Testis (tissue), 2 donors: ENCODE measurements at regions not wholly inside any gene's neighbourhood (a gene's known extent, or its start where the extent isn't known, plus 50 kb on each side); places are given as distances from the start of the nearest gene placed in this dataset.

ENCODE experiments used
- POLR2A ChIP-seq: fragments of 450-650 bp; IDR thresholded peaks from one replicate; pipeline ENCODE4 v1.6.1; 2017; ENCODE audit warnings: antibody characterized with exemption, mild to moderate bottlenecking, moderate library complexity
- TF ChIP-seq, protein P1 (sequence below), 3 experiments: fragments of 450-650 bp in 2 of 3; fragments of 200-600 bp in 1 of 3; sonication (generic) in 1 of 3; IDR thresholded peaks; one replicate each; pipeline ENCODE4 v1.5.1; 2016 to 2019; ENCODE audit warnings: antibody characterized with exemption in 3 of 3, mild to moderate bottlenecking in 2 of 3, moderate library complexity in 1 of 3

DNA sequence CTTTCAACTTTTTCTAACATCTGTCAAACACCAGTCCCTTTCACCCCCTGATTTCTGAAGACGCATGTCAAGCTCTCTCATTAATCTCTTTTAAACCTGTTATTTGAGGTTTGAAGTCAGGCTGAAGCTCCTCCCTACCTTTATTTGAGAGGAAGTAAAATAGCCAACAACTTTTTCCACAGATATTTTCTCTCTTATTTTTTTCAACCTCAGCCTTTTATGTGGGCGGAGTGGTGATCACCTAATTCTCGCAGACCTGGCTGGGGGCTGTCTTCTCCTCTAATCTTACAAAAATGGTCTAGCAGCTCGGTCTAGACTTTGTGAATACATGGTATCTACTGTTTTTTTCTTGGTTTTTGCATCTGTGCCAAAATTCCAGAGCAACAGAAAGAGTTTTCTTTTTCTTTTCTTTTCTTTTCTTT lies 395.7 kb upstream of the ACTBL2 start:
- TF ChIP-seq, protein P1, sequence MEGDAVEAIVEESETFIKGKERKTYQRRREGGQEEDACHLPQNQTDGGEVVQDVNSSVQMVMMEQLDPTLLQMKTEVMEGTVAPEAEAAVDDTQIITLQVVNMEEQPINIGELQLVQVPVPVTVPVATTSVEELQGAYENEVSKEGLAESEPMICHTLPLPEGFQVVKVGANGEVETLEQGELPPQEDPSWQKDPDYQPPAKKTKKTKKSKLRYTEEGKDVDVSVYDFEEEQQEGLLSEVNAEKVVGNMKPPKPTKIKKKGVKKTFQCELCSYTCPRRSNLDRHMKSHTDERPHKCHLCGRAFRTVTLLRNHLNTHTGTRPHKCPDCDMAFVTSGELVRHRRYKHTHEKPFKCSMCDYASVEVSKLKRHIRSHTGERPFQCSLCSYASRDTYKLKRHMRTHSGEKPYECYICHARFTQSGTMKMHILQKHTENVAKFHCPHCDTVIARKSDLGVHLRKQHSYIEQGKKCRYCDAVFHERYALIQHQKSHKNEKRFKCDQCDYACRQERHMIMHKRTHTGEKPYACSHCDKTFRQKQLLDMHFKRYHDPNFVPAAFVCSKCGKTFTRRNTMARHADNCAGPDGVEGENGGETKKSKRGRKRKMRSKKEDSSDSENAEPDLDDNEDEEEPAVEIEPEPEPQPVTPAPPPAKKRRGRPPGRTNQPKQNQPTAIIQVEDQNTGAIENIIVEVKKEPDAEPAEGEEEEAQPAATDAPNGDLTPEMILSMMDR (IDR thresholded peaks at IDR 0.05) = no peak
- TF ChIP-seq POLR2A = no peak
